HepG2 (cell line): ENCODE measurements at regions not wholly inside any gene's neighbourhood (a gene's known extent, or its start where the extent isn't known, plus 50 kb on each side); places are given as distances from the start of the nearest gene placed in this dataset.

Experiments
- ATAC-seq: fragments of 200-7000 bp; cut with Tn5 transposase; 3 replicates; pipeline ENCODE4 v1.9.1; 2020; ENCODE audit warnings: mild to moderate bottlenecking, moderate library complexity
- BruUV-seq: library from RNA; stranded (reverse); fragments of 400-500 nt; replicated peaks from 2 replicates; lab custom pipeline; 2021; lab: Mats Ljungman, UMichigan
- CTCF ChIA-PET: fragments of 300-600 bp; formaldehyde crosslinking; extraction: SDS; loops from one replicate; lab custom pipeline; 2021; ENCODE audit warnings: low total read pairs, inconsistent platforms, low intra/inter-chr PET ratio; lab: Yijun Ruan, JAX
- POLR2A ChIA-PET: fragments of 350-600 bp; sonication (Branson Sonifier 250); formaldehyde crosslinking; loops from one replicate; lab custom pipeline; 2020; ENCODE audit warnings: antibody characterized with exemption, inconsistent platforms; lab: Yijun Ruan, JAX
- DNase-seq: peaks from one replicate; pipeline ENCODE4 v3.0.0-alpha.2; 2015; ENCODE audit warnings: low spot score
- FAIRE-seq: peaks from 3 replicates; lab custom pipeline; 2011; peaks lifted over from hg19 to GRCh38; lab: Jason Lieb, UNC
- H2AFZ ChIP-seq: one replicate; pipeline ENCODE4 v1.6.1; 2011; ENCODE audit warnings: low read length, inconsistent platforms
- H3K27ac ChIP-seq: fragments of 300-600 bp; 3 replicates; pipeline ENCODE4 v1.8.0; 2011; ENCODE audit warnings: mixed run types, mild to moderate bottlenecking, mixed read lengths, low read length, inconsistent platforms; ENCODE audit not compliant: insufficient read depth; ENCODE audit errors: extremely low read length
- H3K27me3 ChIP-seq, 2 experiments: fragments of 200-600 bp in 1 of 2; 2 replicates in 1 of 2; 3 replicates in 1 of 2; pipeline versions ENCODE4 v1.6.0 to v1.8.0; 2011; ENCODE audit warnings: low read length in 2 of 2, mild to moderate bottlenecking in 2 of 2, moderate library complexity in 2 of 2, inconsistent platforms in 1 of 2; ENCODE audit not compliant: insufficient read depth in 2 of 2, control insufficient read depth in 1 of 2
- H3K36me3 ChIP-seq, 2 experiments: fragments of 200-600 bp in 1 of 2; replicated peaks in 1 of 2; 2 replicates in 1 of 2; 3 replicates in 1 of 2; pipeline versions ENCODE4 v1.5.1 to v1.8.0; 2011; ENCODE audit warnings: low read length in 2 of 2, inconsistent platforms in 1 of 2; ENCODE audit not compliant: insufficient read depth in 2 of 2, control insufficient read depth in 1 of 2
- H3K4me1 ChIP-seq: 2 replicates; pipeline ENCODE4 v1.5.1; 2012; ENCODE audit warnings: low read length, inconsistent platforms; ENCODE audit not compliant: insufficient read depth
- H3K4me2 ChIP-seq: 2 replicates; pipeline ENCODE4 v1.6.0; 2011; ENCODE audit warnings: low read depth, low read length, inconsistent platforms
- H3K4me3 ChIP-seq, 3 experiments: fragments of 200-600 bp in 1 of 3; sonication (generic), shearing (Covaris generic) in 1 of 3; replicated peaks in 1 of 3; 2 replicates each; pipeline ENCODE4 v1.5.1; 2011 to 2016; ENCODE audit warnings: low read length in 3 of 3, inconsistent platforms in 2 of 3, low read depth in 2 of 3, mild to moderate bottlenecking in 2 of 3, control low read depth in 1 of 3, mixed read lengths in 1 of 3; ENCODE audit not compliant: insufficient read depth in 1 of 3
- H3K79me2 ChIP-seq: one replicate; pipeline ENCODE4 v1.6.1; 2011; ENCODE audit warnings: low read length, inconsistent platforms; ENCODE audit not compliant: insufficient read depth
- H3K9ac ChIP-seq: 2 replicates; pipeline ENCODE4 v1.6.0; 2011; ENCODE audit warnings: mild to moderate bottlenecking, low read depth, low read length, inconsistent platforms; ENCODE audit not compliant: insufficient read depth
- H3K9me3 ChIP-seq: 2 replicates; pipeline ENCODE4 v1.5.1; 2012; ENCODE audit warnings: mild to moderate bottlenecking, low read length
- H4K20me1 ChIP-seq: 2 replicates; pipeline ENCODE4 v1.6.0; 2011; ENCODE audit warnings: inconsistent platforms, mild to moderate bottlenecking, low read length, moderate library complexity; ENCODE audit not compliant: insufficient read depth
- BRD4 ChIP-seq: sonication (generic); formaldehyde crosslinking; IDR thresholded peaks from 2 replicates; pipeline ENCODE4 v1.4.0; 2020; ENCODE audit warnings: missing genetic modification reagents
- KAT8 ChIP-seq: IDR thresholded peaks from 2 replicates; pipeline ENCODE4 v1.6.1; 2016; ENCODE audit warnings: missing genetic modification reagents, missing compliant biosample characterization
- MAFG ChIP-seq: sonication (generic); formaldehyde crosslinking; IDR thresholded peaks from 2 replicates; pipeline ENCODE4 v1.5.1; 2020; ENCODE audit warnings: mild to moderate bottlenecking, missing genetic modification reagents
- MATR3 ChIP-seq: sonication (generic); formaldehyde crosslinking; IDR thresholded peaks from 2 replicates; pipeline ENCODE4 v1.4.0; 2020; ENCODE audit warnings: missing genetic modification reagents
- NR3C1 ChIP-seq: sonication (generic); formaldehyde crosslinking; IDR thresholded peaks from 2 replicates; pipeline ENCODE4 v1.4.0; 2020; ENCODE audit warnings: missing genetic modification reagents
- RELA ChIP-seq: sonication (generic); formaldehyde crosslinking; IDR thresholded peaks from 2 replicates; pipeline ENCODE4 v1.4.0; 2020; ENCODE audit warnings: missing genetic modification reagents
- RXRB ChIP-seq: IDR thresholded peaks from 2 replicates; pipeline ENCODE4 v1.6.1; 2016; ENCODE audit warnings: borderline replicate concordance, missing genetic modification reagents, missing compliant biosample characterization
- SNAPC5 ChIP-seq: sonication (generic); formaldehyde crosslinking; IDR thresholded peaks from 2 replicates; pipeline ENCODE4 v1.8.1; 2023; ENCODE audit warnings: mild to moderate bottlenecking, missing genetic modification reagents, borderline replicate concordance
- ZNF143 ChIP-seq: sonication (generic); formaldehyde crosslinking; IDR thresholded peaks from 2 replicates; pipeline ENCODE4 v1.4.0; 2020; ENCODE audit warnings: missing genetic modification reagents
- ZNF501 ChIP-seq: sonication (generic); formaldehyde crosslinking; IDR thresholded peaks from 2 replicates; pipeline ENCODE4 v1.5.1; 2020; ENCODE audit warnings: mild to moderate bottlenecking, moderate library complexity, missing genetic modification reagents
- WGBS: methylation state at CpG from one replicate; pipeline ENCODE4 v1.1.6; 2017; ENCODE audit warnings: low lambda C conversion rate; 5-methylcytosine and 5-hydroxymethylcytosine counted together
- in situ Hi-C: cut with HindIII; loops from 2 replicates; pipeline ENCODE4 v1.10.0; 2017; ENCODE audit warnings: low pct_unique_long_range_greater_than_20kb; ENCODE audit not compliant: extremely low pct_ligation_motif_present
- intact Hi-C: fragments of 100-400 bp; cut with micrococcal nuclease; formaldehyde crosslinking; loops from one replicate; pipeline ENCODE4 v1.10.0; 2022; ENCODE audit not compliant: unreplicated experiment
- TF ChIP-seq, protein P1 (sequence below): sonication (generic); formaldehyde crosslinking; IDR thresholded peaks from 2 replicates; pipeline ENCODE4 v1.9.0; 2021; ENCODE audit warnings: missing genetic modification reagents, mild to moderate bottlenecking, borderline replicate concordance

- CTCF ChIA-PET = no interaction called here
- in situ Hi-C loops = no loop called here
These were observed 193.9 kb upstream of the C1orf174 start for GRCh38 chr1:4093856-4094565.

More at GRCh38 chr1:4093856-4094565, 193.9 kb upstream of the C1orf174 start:
- Histone ChIP-seq H3K27ac (no peak overlapping the region), H3K79me2 (no peaks in the 10 kb centered on the region), H3K36me3 (no peaks in the 10 kb centered on the region), H3K4me3 (no peak overlapping the region), H3K27me3 (peaks cover 0 to 5% of the 10 kb centered on the region in 2 experiments; a peak in 4 of 5 replicates), H4K20me1 (no peaks in the 10 kb centered on the region), H3K9me3 (no peaks in the 10 kb centered on the region), H3K4me1 (no peaks in the 10 kb centered on the region), H3K4me2 (no peak overlapping the region), H3K9ac (no peak overlapping the region), H2AFZ (no peak overlapping the region)
- POLR2A ChIA-PET = no interaction called here
- no peak for TF ChIP-seq ZNF501
- TF ChIP-seq, protein P1, sequence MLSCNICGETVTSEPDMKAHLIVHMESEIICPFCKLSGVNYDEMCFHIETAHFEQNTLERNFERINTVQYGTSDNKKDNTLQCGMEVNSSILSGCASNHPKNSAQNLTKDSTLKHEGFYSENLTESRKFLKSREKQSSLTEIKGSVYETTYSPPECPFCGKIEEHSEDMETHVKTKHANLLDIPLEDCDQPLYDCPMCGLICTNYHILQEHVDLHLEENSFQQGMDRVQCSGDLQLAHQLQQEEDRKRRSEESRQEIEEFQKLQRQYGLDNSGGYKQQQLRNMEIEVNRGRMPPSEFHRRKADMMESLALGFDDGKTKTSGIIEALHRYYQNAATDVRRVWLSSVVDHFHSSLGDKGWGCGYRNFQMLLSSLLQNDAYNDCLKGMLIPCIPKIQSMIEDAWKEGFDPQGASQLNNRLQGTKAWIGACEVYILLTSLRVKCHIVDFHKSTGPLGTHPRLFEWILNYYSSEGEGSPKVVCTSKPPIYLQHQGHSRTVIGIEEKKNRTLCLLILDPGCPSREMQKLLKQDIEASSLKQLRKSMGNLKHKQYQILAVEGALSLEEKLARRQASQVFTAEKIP (CRISPR knock-in tag) = no peak
- TF ChIP-seq KAT8 (CRISPR knock-in tag) = no peak
- no peak for TF ChIP-seq RXRB (CRISPR knock-in tag)
- TF ChIP-seq MATR3 (CRISPR knock-in tag) = no peak
- TF ChIP-seq ZNF143 (CRISPR knock-in tag) = no peak
- no peak for TF ChIP-seq RELA
- no peak for TF ChIP-seq BRD4 (CRISPR knock-in tag)
- TF ChIP-seq MAFG (CRISPR knock-in tag) = no peak
- no peak for TF ChIP-seq SNAPC5
- no peak for TF ChIP-seq NR3C1 (CRISPR knock-in tag)
- no peak for DNase-seq
- no peak for FAIRE-seq
- BruUV-seq = no TSS peak
- 20% methylated on average over 7 of the region's 7 CpGs for WGBS
- ATAC-seq = no peak
- intact Hi-C loops = no loop called here
